ENCODE measurements at regions not wholly inside any gene's neighbourhood (a gene's known extent, or its start where the extent isn't known, plus 50 kb on each side); places are given as distances from the start of the nearest gene placed in this dataset.

- TF ChIP-seq MAZ (IDR thresholded peaks at IDR 0.05; ENCODE audit: borderline replicate concordance, low read depth, low read length), result no peak
- TF ChIP-seq CTCF (conservative IDR thresholded peaks at IDR 0.05; ENCODE audit: low read depth, low read length), result no peak
- TF ChIP-seq RCOR1 (IDR thresholded peaks at IDR 0.05; ENCODE audit: insufficient replicate concordance, low read length), result no peak
- TF ChIP-seq POLR2A (IDR thresholded peaks at IDR 0.05; ENCODE audit: low read depth, low read length), result no peak
- TF ChIP-seq RAD21 (IDR thresholded peaks at IDR 0.05; ENCODE audit: low read length), result no peak
- TF ChIP-seq NFE2L2 (IDR thresholded peaks at IDR 0.05; ENCODE audit: low read depth, low read length), result no peak
- TF ChIP-seq CEBPB (IDR thresholded peaks at IDR 0.05; ENCODE audit: low read depth, low read length), result peak; percentile 73
- no peak for TF ChIP-seq FOS (IDR thresholded peaks at IDR 0.05; ENCODE audit: low read depth, low read length)
- TF ChIP-seq CHD1 (IDR thresholded peaks at IDR 0.05; ENCODE audit: low read depth, low read length), result no peak
- TF ChIP-seq, protein P1, sequence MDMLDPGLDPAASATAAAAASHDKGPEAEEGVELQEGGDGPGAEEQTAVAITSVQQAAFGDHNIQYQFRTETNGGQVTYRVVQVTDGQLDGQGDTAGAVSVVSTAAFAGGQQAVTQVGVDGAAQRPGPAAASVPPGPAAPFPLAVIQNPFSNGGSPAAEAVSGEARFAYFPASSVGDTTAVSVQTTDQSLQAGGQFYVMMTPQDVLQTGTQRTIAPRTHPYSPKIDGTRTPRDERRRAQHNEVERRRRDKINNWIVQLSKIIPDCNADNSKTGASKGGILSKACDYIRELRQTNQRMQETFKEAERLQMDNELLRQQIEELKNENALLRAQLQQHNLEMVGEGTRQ (IDR thresholded peaks at IDR 0.05; ENCODE audit: low read depth, low read length), result no peak
- TF ChIP-seq SMC3 (IDR thresholded peaks at IDR 0.05; ENCODE audit: low read depth, low read length), result no peak
- no peak for TF ChIP-seq MAFK (IDR thresholded peaks at IDR 0.05; ENCODE audit: low read depth, low read length)
These were observed 113.0 kb upstream of the VAMP7 start for GRCh38 chrX:155767876-155768769.
